ENCODE measurements at regions not wholly inside any gene's neighbourhood (a gene's known extent, or its start where the extent isn't known, plus 50 kb on each side); places are given as distances from the start of the nearest gene placed in this dataset.

- TF ChIP-seq ZNF512 (tag; IDR thresholded peaks at IDR 0.05) (peak; percentile 90), NR3C1 (CRISPR knock-in tag; IDR thresholded peaks at IDR 0.05) (no peak)
- H3K9me3 ChIP-seq (replicated peaks; ENCODE audit: control insufficient read depth, insufficient read depth, low read depth, low read length), result no peaks in the 10 kb centered on the region
- no peaks in the 10 kb centered on the region for H4K20me1 ChIP-seq (replicated peaks; ENCODE audit: control insufficient read depth, insufficient read depth, low read length)
- no peak overlapping the region for H2AFZ ChIP-seq (ENCODE audit: low read depth, low read length)
- ATAC-seq (no peak), DNase-seq (ENCODE audit: extremely low read depth in 1 of 4, low spot score in 3 of 4) (no peak), FAIRE-seq (no peak)
- no peak overlapping the region for H3K4me2 ChIP-seq (ENCODE audit: insufficient read depth, low read length)
- no peaks in the 10 kb centered on the region; a peak in 1 of 5 replicates for H3K4me1 ChIP-seq (replicated peaks in 1 of 2; ENCODE audit: control insufficient read depth in 2 of 2, insufficient read depth in 2 of 2, low read length in 2 of 2)
- POLR2A ChIA-PET, result no interaction called here
- peaks cover 0 to 11% of the 10 kb centered on the region in 2 experiments; a peak in 3 of 5 replicates for H3K27me3 ChIP-seq (ENCODE audit: control insufficient read depth in 2 of 2, insufficient read depth in 2 of 2, low read length in 2 of 2)
- no peak overlapping the region for H3K27ac ChIP-seq (ENCODE audit: extremely low read depth, low read depth, low read length)
- intact Hi-C loops (cut with micrococcal nuclease) (no loop called here), in situ Hi-C loops (cut with MboI) (no loop called here)
- no TSS peak for BruUV-seq (replicated peaks)
- CTCF ChIA-PET (ENCODE audit: low intra/inter-chr PET ratio), result no interaction called here
- H3K4me3 ChIP-seq, result no peak overlapping the region
- H3K36me3 ChIP-seq (ENCODE audit: control insufficient read depth, insufficient read depth, low read length), result no peaks in the 10 kb centered on the region
- WGBS (ENCODE audit: insufficient coverage, low coverage, missing lambda C conversion rate), result 6% methylated on average over 3 of the region's 4 CpGs
- H3K79me2 ChIP-seq (ENCODE audit: control insufficient read depth, insufficient read depth, low read length), result no peaks in the 10 kb centered on the region
- no peak overlapping the region for H3K9ac ChIP-seq (ENCODE audit: insufficient read depth in 1 of 2, low read depth in 2 of 2, low read length in 2 of 2)
- no peaks in the 10 kb centered on the region for H3K9me1 ChIP-seq (ENCODE audit: control insufficient read depth, insufficient read depth, low read length)
Observed at GRCh38 chr5:2916076-2916682, 164.7 kb upstream of the IRX2 start.

GRCh38 chr5:2914981-2915484, 163.6 kb upstream of the IRX2 start:
- Histone ChIP-seq H3K9me3 (replicated peaks; ENCODE audit: control insufficient read depth, insufficient read depth, low read depth, low read length) (no peaks in the 10 kb centered on the region), H3K4me1 (replicated peaks in 1 of 2; ENCODE audit: control insufficient read depth in 2 of 2, insufficient read depth in 2 of 2, low read length in 2 of 2) (no peaks in the 10 kb centered on the region; a peak in 1 of 5 replicates), H3K9ac (ENCODE audit: insufficient read depth in 1 of 2, low read depth in 2 of 2, low read length in 2 of 2) (no peak overlapping the region), H3K4me2 (ENCODE audit: insufficient read depth, low read length) (no peak overlapping the region), H3K27ac (ENCODE audit: extremely low read depth, low read depth, low read length) (no peak overlapping the region), H3K4me3 (no peak overlapping the region), H2AFZ (ENCODE audit: low read depth, low read length) (0 out of 2 replicates have a peak overlapping the region, but pooled peaks have one; percentile 32), H3K9me1 (ENCODE audit: control insufficient read depth, insufficient read depth, low read length) (no peaks in the 10 kb centered on the region), H3K27me3 (ENCODE audit: control insufficient read depth in 2 of 2, insufficient read depth in 2 of 2, low read length in 2 of 2) (peaks cover 0 to 11% of the 10 kb centered on the region in 2 experiments; a peak in 3 of 5 replicates), H3K79me2 (ENCODE audit: control insufficient read depth, insufficient read depth, low read length) (no peaks in the 10 kb centered on the region), H4K20me1 (replicated peaks; ENCODE audit: control insufficient read depth, insufficient read depth, low read length) (no peaks in the 10 kb centered on the region), H3K36me3 (ENCODE audit: control insufficient read depth, insufficient read depth, low read length) (no peaks in the 10 kb centered on the region)
- in situ Hi-C loops (cut with MboI), result no loop called here
- POLR2A ChIA-PET, result no interaction called here
- FAIRE-seq, result no peak
- 0% methylated on average over 17 of the region's 17 CpGs for WGBS (ENCODE audit: insufficient coverage, low coverage, missing lambda C conversion rate)
- no TSS peak for BruUV-seq (replicated peaks)
- intact Hi-C loops (cut with micrococcal nuclease), result no loop called here
- peak; percentile 42; the same call in 1 of the 3 replicates for ATAC-seq
- DNase-seq (ENCODE audit: extremely low read depth in 1 of 4, low spot score in 3 of 4), result peak in 1 of 4 experiments; percentile 11
- CTCF ChIA-PET (ENCODE audit: low intra/inter-chr PET ratio), result no interaction called here
- peak; percentile 6; the same call in 1 of the 2 replicates for TF ChIP-seq TAL1 (IDR thresholded peaks at IDR 0.05)
- no peak for TF ChIP-seq ZNF318 (IDR thresholded peaks at IDR 0.05; ENCODE audit: borderline replicate concordance in 1 of 2, low read depth in 1 of 2)
- 0 out of 2 replicates have a peak, but pooled peaks have one; percentile 22 for TF ChIP-seq CBFA2T3 (IDR thresholded peaks at IDR 0.05)
